SK-N-SH treated with all-trans-retinoic acid at 6 μM for 48 hours (cell line): ENCODE measurements at regions not wholly inside any gene's neighbourhood (a gene's known extent, or its start where the extent isn't known, plus 50 kb on each side); places are given as distances from the start of the nearest gene placed in this dataset.

Experiments used
- ARNTL ChIP-seq: fragments of 450-650 bp; formaldehyde crosslinking; IDR thresholded peaks from 2 replicates; pipeline ENCODE4 v1.5.0; 2020; ENCODE audit warnings: low read depth, mild to moderate bottlenecking, moderate library complexity, borderline replicate concordance
- BACH2 ChIP-seq: fragments of 250-450 bp; sonication (Bioruptor Pico); IDR thresholded peaks from 2 replicates; pipeline ENCODE4 v1.9.0; 2021; ENCODE audit warnings: mild to moderate bottlenecking, borderline replicate concordance
- GLIS3 ChIP-seq: fragments of 250-450 bp; sonication (Bioruptor Pico); IDR thresholded peaks from 2 replicates; pipeline ENCODE4 v1.5.0; 2020; ENCODE audit warnings: mild to moderate bottlenecking, moderate library complexity
- RARB ChIP-seq: fragments of 250-450 bp; sonication (Bioruptor Pico); IDR thresholded peaks from 2 replicates; pipeline ENCODE4 v1.8.0; 2021; ENCODE audit warnings: mild to moderate bottlenecking, moderate library complexity
- SNAI2 ChIP-seq: fragments of 250-450 bp; sonication (Bioruptor Pico); IDR thresholded peaks from 2 replicates; pipeline ENCODE4 v1.5.0; 2020; ENCODE audit warnings: mild to moderate bottlenecking, moderate library complexity
- TCF4 ChIP-seq: fragments of 250-450 bp; sonication (Bioruptor Pico); IDR thresholded peaks from 2 replicates; pipeline ENCODE4 v1.8.0; 2021; ENCODE audit warnings: mild to moderate bottlenecking, moderate library complexity, borderline replicate concordance
- TOX ChIP-seq: fragments of 250-450 bp; sonication (Bioruptor Pico); IDR thresholded peaks from 2 replicates; pipeline ENCODE4 v1.8.0; 2021; ENCODE audit warnings: mild to moderate bottlenecking, moderate library complexity, borderline replicate concordance
- ZFP3 ChIP-seq: fragments of 250-450 bp; sonication (Bioruptor Pico); IDR thresholded peaks from 2 replicates; pipeline ENCODE4 v1.5.0; 2020; ENCODE audit warnings: mild to moderate bottlenecking, moderate library complexity
- ZFP30 ChIP-seq: fragments of 450-650 bp; formaldehyde crosslinking; IDR thresholded peaks from 2 replicates; pipeline ENCODE4 v1.5.0; 2022; ENCODE audit warnings: mild to moderate bottlenecking, moderate library complexity
- ZNF8 ChIP-seq: fragments of 450-650 bp; formaldehyde crosslinking; IDR thresholded peaks from 2 replicates; pipeline ENCODE4 v1.5.0; 2020; ENCODE audit warnings: mild to moderate bottlenecking, moderate library complexity
- TF ChIP-seq, protein P1 (sequence below): fragments of 250-450 bp; sonication (Bioruptor Pico); IDR thresholded peaks from 2 replicates; pipeline ENCODE4 v1.5.1; 2020; ENCODE audit warnings: low read depth, mild to moderate bottlenecking, moderate library complexity
- TF ChIP-seq, protein P2 (sequence below): fragments of 250-450 bp; sonication (Bioruptor Pico); IDR thresholded peaks from 2 replicates; pipeline ENCODE4 v1.8.0; 2020; ENCODE audit warnings: mild to moderate bottlenecking, moderate library complexity, borderline replicate concordance

DNA sequence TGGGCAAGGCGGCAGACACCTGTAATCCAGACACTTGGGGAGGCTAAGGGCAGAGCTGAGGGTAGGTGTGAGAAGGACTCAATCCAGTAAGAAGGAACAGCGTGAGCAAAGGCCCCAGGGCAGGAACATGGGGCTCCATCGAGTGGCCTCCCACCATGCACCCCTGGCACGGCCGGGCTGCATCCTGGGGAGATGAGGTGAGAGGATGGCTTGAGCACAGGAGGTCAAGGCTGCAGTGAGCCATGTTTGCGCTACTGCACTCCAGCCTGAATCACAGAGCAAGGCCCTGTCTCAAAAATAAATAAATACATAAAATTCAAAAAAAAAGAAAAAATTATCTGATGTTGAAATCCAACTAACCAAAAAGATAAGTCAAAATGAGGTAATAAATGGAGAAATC, 58.5 kb downstream of the ARL6IP4 start:
- TF ChIP-seq ZFP3 (CRISPR knock-in tag), result no peak
- TF ChIP-seq, protein P1, sequence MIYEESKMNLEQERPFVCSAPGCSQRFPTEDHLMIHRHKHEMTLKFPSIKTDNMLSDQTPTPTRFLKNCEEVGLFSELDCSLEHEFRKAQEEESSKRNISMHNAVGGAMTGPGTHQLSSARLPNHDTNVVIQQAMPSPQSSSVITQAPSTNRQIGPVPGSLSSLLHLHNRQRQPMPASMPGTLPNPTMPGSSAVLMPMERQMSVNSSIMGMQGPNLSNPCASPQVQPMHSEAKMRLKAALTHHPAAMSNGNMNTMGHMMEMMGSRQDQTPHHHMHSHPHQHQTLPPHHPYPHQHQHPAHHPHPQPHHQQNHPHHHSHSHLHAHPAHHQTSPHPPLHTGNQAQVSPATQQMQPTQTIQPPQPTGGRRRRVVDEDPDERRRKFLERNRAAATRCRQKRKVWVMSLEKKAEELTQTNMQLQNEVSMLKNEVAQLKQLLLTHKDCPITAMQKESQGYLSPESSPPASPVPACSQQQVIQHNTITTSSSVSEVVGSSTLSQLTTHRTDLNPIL (CRISPR knock-in tag), result no peak
- TF ChIP-seq BACH2 (CRISPR knock-in tag), result no peak
- no peak for TF ChIP-seq SNAI2 (CRISPR knock-in tag)
- no peak for TF ChIP-seq TCF4 (CRISPR knock-in tag)
- TF ChIP-seq ZNF8 (CRISPR knock-in tag), result no peak
- no peak for TF ChIP-seq GLIS3 (CRISPR knock-in tag)
- TF ChIP-seq, protein P2, sequence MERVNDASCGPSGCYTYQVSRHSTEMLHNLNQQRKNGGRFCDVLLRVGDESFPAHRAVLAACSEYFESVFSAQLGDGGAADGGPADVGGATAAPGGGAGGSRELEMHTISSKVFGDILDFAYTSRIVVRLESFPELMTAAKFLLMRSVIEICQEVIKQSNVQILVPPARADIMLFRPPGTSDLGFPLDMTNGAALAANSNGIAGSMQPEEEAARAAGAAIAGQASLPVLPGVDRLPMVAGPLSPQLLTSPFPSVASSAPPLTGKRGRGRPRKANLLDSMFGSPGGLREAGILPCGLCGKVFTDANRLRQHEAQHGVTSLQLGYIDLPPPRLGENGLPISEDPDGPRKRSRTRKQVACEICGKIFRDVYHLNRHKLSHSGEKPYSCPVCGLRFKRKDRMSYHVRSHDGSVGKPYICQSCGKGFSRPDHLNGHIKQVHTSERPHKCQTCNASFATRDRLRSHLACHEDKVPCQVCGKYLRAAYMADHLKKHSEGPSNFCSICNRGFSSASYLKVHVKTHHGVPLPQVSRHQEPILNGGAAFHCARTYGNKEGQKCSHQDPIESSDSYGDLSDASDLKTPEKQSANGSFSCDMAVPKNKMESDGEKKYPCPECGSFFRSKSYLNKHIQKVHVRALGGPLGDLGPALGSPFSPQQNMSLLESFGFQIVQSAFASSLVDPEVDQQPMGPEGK (CRISPR knock-in tag), result no peak
- no peak for TF ChIP-seq TOX
- TF ChIP-seq ARNTL, result no peak
- TF ChIP-seq RARB, result no peak
- no peak for TF ChIP-seq ZFP30 (CRISPR knock-in tag)
